A673 (cell line): ENCODE measurements at regions not wholly inside any gene's neighbourhood (a gene's known extent, or its start where the extent isn't known, plus 50 kb on each side); places are given as distances from the start of the nearest gene placed in this dataset.
"Not testable (repeated sequence)": the region's sequence is repeated elsewhere in the genome, so short reads cannot be mapped to it uniquely, and the experiment has no call there.

Source experiments
- BruUV-seq: library from RNA; stranded (reverse); fragments of 400-500 nt; replicated peaks from 2 replicates; lab custom pipeline; 2021; lab: Mats Ljungman, UMichigan
- CTCF ChIA-PET: fragments of 300-600 bp; sonication (Branson Sonifier 250); formaldehyde crosslinking; loops from one replicate; lab custom pipeline; 2022; ENCODE audit warnings: antibody characterized with exemption; lab: Charles Lee
- POLR2A ChIA-PET: fragments of 300-600 bp; sonication (Branson Sonifier 250); formaldehyde crosslinking; loops from one replicate; lab custom pipeline; 2022; ENCODE audit warnings: antibody characterized with exemption; ENCODE audit not compliant: low non-redundant PET; lab: Charles Lee
- DNase-seq: peaks from one replicate; pipeline ENCODE4 v3.0.0-alpha.2; 2015; ENCODE audit warnings: low spot score
- H3K27ac ChIP-seq: fragments of 200-600 bp; sonication (generic); 2 replicates; pipeline ENCODE4 v1.5.1; 2016; ENCODE audit warnings: mixed run types, low read depth, mild to moderate bottlenecking, mixed read lengths, antibody characterized with exemption, low read length; ENCODE audit not compliant: poor library complexity, severe bottlenecking
- H3K27me3 ChIP-seq: fragments of 200-600 bp; sonication (generic); replicated peaks from 2 replicates; pipeline ENCODE4 v1.6.1; 2017; ENCODE audit warnings: mixed run types, low read depth, mild to moderate bottlenecking, mixed read lengths, antibody characterized with exemption, low read length; ENCODE audit not compliant: insufficient read depth, poor library complexity
- H3K36me3 ChIP-seq: fragments of 200-600 bp; sonication (generic); 2 replicates; pipeline ENCODE4 v1.6.1; 2016; ENCODE audit warnings: mixed run types, mild to moderate bottlenecking, mixed read lengths, antibody characterized with exemption, low read length; ENCODE audit not compliant: insufficient read depth, poor library complexity, severe bottlenecking
- H3K4me1 ChIP-seq: fragments of 200-600 bp; sonication (generic); 2 replicates; pipeline ENCODE4 v1.6.1; 2017; ENCODE audit warnings: mixed run types, mild to moderate bottlenecking, mixed read lengths, antibody characterized with exemption, low read length; ENCODE audit not compliant: insufficient read depth, poor library complexity, severe bottlenecking
- H3K4me3 ChIP-seq: fragments of 200-600 bp; sonication (generic); 2 replicates; pipeline ENCODE4 v1.5.1; 2016; ENCODE audit warnings: low read depth, mixed run types, mild to moderate bottlenecking, mixed read lengths, low read length; ENCODE audit not compliant: poor library complexity, severe bottlenecking
- H3K9me3 ChIP-seq: fragments of 200-600 bp; sonication (generic); 2 replicates; pipeline ENCODE4 v1.6.1; 2016; ENCODE audit warnings: mixed run types, low read depth, mild to moderate bottlenecking, mixed read lengths, antibody characterized with exemption, low read length; ENCODE audit not compliant: poor library complexity, severe bottlenecking
- intact Hi-C: fragments of 100-400 bp; cut with micrococcal nuclease; formaldehyde crosslinking; loops from one replicate; pipeline ENCODE4 v1.10.0; 2022; ENCODE audit not compliant: unreplicated experiment
- TF ChIP-seq, protein P1 (sequence below): fragments of 300-800, 200-600 bp; sonication (generic); conservative IDR thresholded peaks from 2 replicates; pipeline ENCODE4 v1.5.1; 2017; ENCODE audit warnings: low read depth, mild to moderate bottlenecking, antibody characterized with exemption, low read length, moderate library complexity, mixed read lengths

DNA sequence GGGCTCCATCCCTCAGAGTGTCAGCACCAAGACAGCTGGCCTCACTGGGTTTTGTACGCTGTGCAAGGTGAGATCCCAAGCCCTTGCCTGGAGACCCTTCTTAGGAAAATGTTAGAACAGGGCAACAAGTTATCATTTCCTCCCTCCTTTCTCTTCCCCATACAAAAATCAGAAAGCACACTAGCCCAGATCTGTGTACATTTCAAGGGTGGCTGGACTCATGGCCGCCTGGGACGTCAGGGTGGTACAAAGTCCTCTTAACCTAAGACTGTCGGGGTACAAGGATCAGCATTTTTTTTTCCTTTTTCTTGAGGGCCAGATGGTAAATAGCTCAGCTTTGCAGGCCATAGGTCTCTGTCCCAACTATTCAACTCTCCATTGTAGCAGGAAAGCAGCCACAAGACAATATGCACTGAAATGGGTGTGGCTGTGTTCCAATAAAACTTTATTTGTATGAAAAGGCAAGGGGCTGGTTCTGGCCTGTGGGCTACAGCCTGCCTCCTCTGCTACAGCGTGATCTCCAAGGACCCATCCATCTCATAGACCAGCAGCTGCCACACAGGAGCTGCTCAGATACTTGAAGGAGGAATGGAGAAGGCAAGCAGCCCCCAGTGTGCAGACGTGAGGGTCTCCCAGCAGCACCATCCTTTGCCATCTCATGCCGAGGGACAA, 68.7 kb downstream of the ART5 start:
- BruUV-seq, H3K4me1 ChIP-seq, H3K27me3 ChIP-seq, POLR2A ChIA-PET, DNase-seq, H3K4me3 ChIP-seq, intact Hi-C loops, CTCF ChIA-PET, H3K36me3 ChIP-seq, H3K9me3 ChIP-seq, H3K27ac ChIP-seq: not testable (repeated sequence)

DNA sequence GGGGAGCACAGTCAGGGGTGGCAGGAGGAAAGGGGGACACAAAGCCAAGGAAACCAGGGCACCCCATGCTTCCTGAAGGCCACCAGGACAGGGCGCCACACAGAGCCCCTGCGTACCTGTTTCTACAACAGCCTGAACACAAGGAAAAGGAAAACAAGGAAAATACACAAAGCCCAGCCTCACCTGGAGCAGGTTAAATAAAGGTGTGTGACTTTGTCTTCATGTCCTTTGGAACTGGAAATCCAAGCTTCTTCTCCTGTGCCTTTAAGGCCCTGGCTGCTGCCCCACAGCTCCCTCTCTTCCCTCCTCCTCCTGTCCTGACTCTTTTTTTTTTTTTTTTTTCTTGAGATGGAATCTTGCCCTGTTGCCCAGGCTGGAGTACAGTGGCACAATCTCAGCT, 70.0 kb downstream of the ART5 start:
- DNase-seq, H3K4me3 ChIP-seq, BruUV-seq, POLR2A ChIA-PET, H3K27ac ChIP-seq, H3K4me1 ChIP-seq, H3K36me3 ChIP-seq, H3K27me3 ChIP-seq, CTCF ChIA-PET, H3K9me3 ChIP-seq, intact Hi-C loops: not testable (repeated sequence)

DNA sequence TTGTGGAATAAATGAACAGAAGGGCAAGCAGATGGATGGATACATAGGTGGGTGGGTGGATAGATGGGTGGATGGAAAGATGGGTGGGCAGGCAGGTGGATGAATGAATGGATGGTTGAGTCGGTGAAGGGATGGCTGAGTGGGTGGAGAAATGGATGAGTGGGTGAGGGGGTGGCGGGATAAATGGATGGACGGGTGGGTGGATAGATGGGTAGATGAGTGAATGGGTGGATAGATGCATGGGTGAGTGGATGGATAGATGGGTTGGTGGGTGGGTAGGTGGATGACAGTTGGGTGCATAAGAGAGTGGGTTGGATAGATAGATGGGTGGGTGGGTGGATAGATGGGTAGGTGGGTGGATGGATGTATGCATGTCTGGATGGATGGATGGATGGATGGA, 76.0 kb downstream of the ART5 start:
- intact Hi-C loops, H3K27me3 ChIP-seq, BruUV-seq, H3K36me3 ChIP-seq, H3K4me1 ChIP-seq, H3K9me3 ChIP-seq, DNase-seq, CTCF ChIA-PET, POLR2A ChIA-PET, H3K27ac ChIP-seq, H3K4me3 ChIP-seq: not testable (repeated sequence)

DNA sequence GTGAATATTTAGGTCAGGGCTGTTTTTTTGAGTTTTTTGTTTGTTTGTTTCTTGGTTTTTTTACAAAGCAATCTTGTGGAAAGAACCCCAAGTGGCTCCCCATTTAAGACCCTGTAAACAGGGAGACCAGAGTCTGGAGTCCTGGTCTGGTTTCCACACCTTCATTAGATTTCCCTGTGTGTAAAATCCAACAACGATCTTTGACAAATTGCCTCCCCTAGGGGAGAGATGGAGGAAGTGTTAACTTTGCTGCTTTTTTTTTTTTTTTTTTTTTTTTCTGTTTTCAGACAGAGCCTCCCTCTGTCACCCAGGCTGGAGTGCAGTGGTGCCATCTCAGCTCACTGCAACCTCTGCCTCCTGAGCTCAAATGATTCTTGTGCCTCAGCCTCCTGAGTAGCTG, 77.4 kb downstream of the ART5 start:
- H3K36me3 ChIP-seq, result not testable (repeated sequence)

DNA sequence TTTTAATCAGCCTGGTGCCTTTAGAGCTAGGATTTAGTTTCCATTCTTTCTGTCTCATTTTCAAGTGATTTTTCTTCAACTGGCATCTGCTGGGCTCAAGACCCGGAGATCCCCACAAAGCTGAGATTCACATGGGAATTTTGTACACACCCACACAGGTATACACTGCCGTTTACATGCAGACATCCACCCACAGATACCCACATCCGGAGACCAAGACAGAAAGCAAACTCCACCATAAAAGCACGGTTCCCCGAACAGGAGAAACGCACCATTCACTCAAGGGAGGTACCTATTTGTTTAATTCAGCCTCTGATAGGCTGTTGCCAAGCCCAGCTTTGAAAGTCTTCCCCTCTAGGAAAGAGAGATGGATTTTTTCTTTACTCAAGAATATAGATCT, 87.2 kb downstream of the ART5 start:
- DNase-seq, CTCF ChIA-PET: not testable (repeated sequence)

More for the DNA sequence above, 77.4 kb downstream of the ART5 start:
- POLR2A ChIA-PET, CTCF ChIA-PET, BruUV-seq, H3K4me3 ChIP-seq, H3K27ac ChIP-seq, H3K27me3 ChIP-seq, H3K4me1 ChIP-seq, intact Hi-C loops, H3K9me3 ChIP-seq: not testable (repeated sequence)
- peak; percentile 11 for DNase-seq
- TF ChIP-seq, protein P1, sequence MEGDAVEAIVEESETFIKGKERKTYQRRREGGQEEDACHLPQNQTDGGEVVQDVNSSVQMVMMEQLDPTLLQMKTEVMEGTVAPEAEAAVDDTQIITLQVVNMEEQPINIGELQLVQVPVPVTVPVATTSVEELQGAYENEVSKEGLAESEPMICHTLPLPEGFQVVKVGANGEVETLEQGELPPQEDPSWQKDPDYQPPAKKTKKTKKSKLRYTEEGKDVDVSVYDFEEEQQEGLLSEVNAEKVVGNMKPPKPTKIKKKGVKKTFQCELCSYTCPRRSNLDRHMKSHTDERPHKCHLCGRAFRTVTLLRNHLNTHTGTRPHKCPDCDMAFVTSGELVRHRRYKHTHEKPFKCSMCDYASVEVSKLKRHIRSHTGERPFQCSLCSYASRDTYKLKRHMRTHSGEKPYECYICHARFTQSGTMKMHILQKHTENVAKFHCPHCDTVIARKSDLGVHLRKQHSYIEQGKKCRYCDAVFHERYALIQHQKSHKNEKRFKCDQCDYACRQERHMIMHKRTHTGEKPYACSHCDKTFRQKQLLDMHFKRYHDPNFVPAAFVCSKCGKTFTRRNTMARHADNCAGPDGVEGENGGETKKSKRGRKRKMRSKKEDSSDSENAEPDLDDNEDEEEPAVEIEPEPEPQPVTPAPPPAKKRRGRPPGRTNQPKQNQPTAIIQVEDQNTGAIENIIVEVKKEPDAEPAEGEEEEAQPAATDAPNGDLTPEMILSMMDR, result 0 out of 2 replicates have a peak, but pooled peaks have one; percentile 25

DNA sequence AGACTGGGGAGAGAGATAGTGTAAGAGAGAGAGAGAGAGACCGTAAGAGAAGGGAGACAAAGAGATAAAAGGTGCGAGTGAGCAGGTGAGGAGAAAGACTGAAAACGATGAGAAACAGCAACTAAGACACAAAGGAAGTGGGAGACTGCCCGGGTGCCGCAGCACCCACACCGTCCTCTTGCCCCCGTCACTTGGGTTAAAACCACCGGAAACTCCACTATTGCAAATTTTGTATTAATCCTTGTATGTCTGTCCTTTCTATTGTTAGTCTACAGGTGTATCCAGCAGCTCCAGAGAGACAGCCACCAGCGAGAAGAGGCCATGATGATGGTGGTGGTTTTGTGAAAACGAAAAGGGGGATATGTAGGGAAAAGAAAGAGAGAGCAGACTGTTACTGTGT, 96.8 kb downstream of the ART5 start:
- POLR2A ChIA-PET, H3K27me3 ChIP-seq, intact Hi-C loops, H3K27ac ChIP-seq, BruUV-seq, H3K4me1 ChIP-seq, H3K4me3 ChIP-seq, H3K9me3 ChIP-seq, DNase-seq, CTCF ChIA-PET, H3K36me3 ChIP-seq: not testable (repeated sequence)

More for the DNA sequence above, 87.2 kb downstream of the ART5 start:
- BruUV-seq, H3K27me3 ChIP-seq, intact Hi-C loops, H3K9me3 ChIP-seq, H3K27ac ChIP-seq, H3K4me3 ChIP-seq, POLR2A ChIA-PET, H3K4me1 ChIP-seq, H3K36me3 ChIP-seq: not testable (repeated sequence)

DNA sequence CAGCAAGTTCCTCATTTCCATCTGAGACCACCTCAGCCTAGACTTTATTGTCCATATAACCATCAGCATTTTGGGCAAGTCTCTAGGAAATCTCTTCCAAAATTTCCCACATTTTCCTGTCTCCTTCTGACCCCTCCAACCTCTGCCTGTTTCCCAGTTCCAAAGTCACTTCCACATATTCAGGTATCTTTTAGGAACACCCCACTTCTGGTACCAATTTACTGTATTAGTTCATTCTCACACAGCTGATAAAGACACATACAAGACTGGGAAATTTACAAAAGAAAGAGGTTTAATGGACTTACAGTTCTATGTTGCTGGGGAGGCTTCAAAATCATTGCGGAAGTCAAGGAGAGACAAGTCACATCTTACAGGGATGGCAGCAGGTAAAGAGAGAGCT, 103.6 kb downstream of the ART5 start:
- H3K27me3 ChIP-seq, H3K27ac ChIP-seq, H3K4me1 ChIP-seq, BruUV-seq, H3K9me3 ChIP-seq, CTCF ChIA-PET, intact Hi-C loops, POLR2A ChIA-PET, H3K36me3 ChIP-seq, DNase-seq, H3K4me3 ChIP-seq: not testable (repeated sequence)
